H1 (cell line): ENCODE measurements at regions not wholly inside any gene's neighbourhood (a gene's known extent, or its start where the extent isn't known, plus 50 kb on each side); places are given as distances from the start of the nearest gene placed in this dataset.

Source experiments
- CTCF ChIA-PET: fragments of 300-600 bp; sonication (Branson Sonifier 250); formaldehyde crosslinking; loops from one replicate; lab custom pipeline; 2021; ENCODE audit not compliant: partially characterized antibody; lab: Charles Lee
- POLR2A ChIA-PET: fragments of 300-600 bp; sonication (Branson Sonifier 250); formaldehyde crosslinking; loops from one replicate; lab custom pipeline; 2021; ENCODE audit warnings: inconsistent platforms; ENCODE audit not compliant: partially characterized antibody; lab: Charles Lee
- DNase-seq, 2 experiments: peaks; one replicate each; pipeline versions ENCODE4 v3.0.0 to v3.0.0-alpha.2; 2010 to 2022; ENCODE audit warnings: low spot score in 2 of 2, low read depth in 1 of 2, mixed read lengths in 1 of 2
- FAIRE-seq: peaks from 2 replicates; lab custom pipeline; 2011; peaks lifted over from hg19 to GRCh38; lab: Jason Lieb, UNC
- H2AFZ ChIP-seq: 2 replicates; pipeline ENCODE4 v1.8.1; 2012; ENCODE audit warnings: low read length, inconsistent platforms
- H2AK5ac ChIP-seq: 2 replicates; pipeline ENCODE4 v1.6.1; 2013; ENCODE audit warnings: low read depth, low read length
- H2BK120ac ChIP-seq: replicated peaks from 2 replicates; pipeline ENCODE3; 2013; ENCODE audit warnings: low read depth, low read length, inconsistent platforms
- H2BK12ac ChIP-seq: 2 replicates; pipeline ENCODE4 v1.6.1; 2013; ENCODE audit warnings: low read depth, low read length
- H2BK15ac ChIP-seq: 2 replicates; pipeline ENCODE4 v1.6.1; 2013; ENCODE audit warnings: low read length
- H2BK20ac ChIP-seq: 2 replicates; pipeline ENCODE4 v1.6.1; 2013; ENCODE audit warnings: low read length
- H2BK5ac ChIP-seq: 2 replicates; pipeline ENCODE4 v1.6.1; 2013; ENCODE audit warnings: low read depth, low read length
- H3K14ac ChIP-seq: 2 replicates; pipeline ENCODE4 v1.6.1; 2013; ENCODE audit warnings: inconsistent platforms; ENCODE audit not compliant: insufficient read length
- H3K18ac ChIP-seq: 2 replicates; pipeline ENCODE4 v1.6.1; 2013; ENCODE audit warnings: low read length; ENCODE audit errors: extremely low read depth
- H3K23ac ChIP-seq: 2 replicates; pipeline ENCODE4 v1.6.1; 2013; ENCODE audit warnings: inconsistent platforms; ENCODE audit not compliant: insufficient read length
- H3K23me2 ChIP-seq: 2 replicates; pipeline ENCODE4 v1.6.1; 2013; ENCODE audit warnings: low read depth, low read length
- H3K27ac ChIP-seq: 2 replicates; pipeline ENCODE4 v1.6.1; 2011; ENCODE audit warnings: low read depth, low read length, inconsistent platforms
- H3K27me3 ChIP-seq, 4 experiments: replicated peaks in 1 of 4; 1 replicate in 1 of 4; 2 replicates in 3 of 4; pipeline versions ENCODE4 v1.6.1 to v1.8.1; 2011 to 2013; ENCODE audit warnings: low read length in 3 of 4, mild to moderate bottlenecking in 3 of 4, inconsistent platforms in 2 of 4, mixed read lengths in 2 of 4, moderate library complexity in 1 of 4; ENCODE audit not compliant: control insufficient read depth in 3 of 4, insufficient read depth in 3 of 4; ENCODE audit errors: extremely low read depth in 1 of 4
- H3K36me3 ChIP-seq, 4 experiments: 2 replicates each; pipeline versions ENCODE4 v1.6.1 to v1.8.1; 2011 to 2013; ENCODE audit warnings: mild to moderate bottlenecking in 4 of 4, low read length in 3 of 4, moderate library complexity in 2 of 4, control low read depth in 1 of 4, inconsistent platforms in 1 of 4; ENCODE audit not compliant: insufficient read depth in 4 of 4, control insufficient read depth in 2 of 4
- H3K4ac ChIP-seq: replicated peaks from 2 replicates; pipeline ENCODE3; 2013; ENCODE audit warnings: low read length, low read depth, mixed read lengths, inconsistent platforms; ENCODE audit not compliant: insufficient read length
- H3K4me1 ChIP-seq, 4 experiments: replicated peaks in 1 of 4; 1 replicate in 1 of 4; 2 replicates in 3 of 4; pipeline versions ENCODE4 v1.6.1 to v1.8.1; 2011 to 2013; ENCODE audit warnings: low read length in 3 of 4, inconsistent platforms in 2 of 4, mixed read lengths in 1 of 4; ENCODE audit not compliant: insufficient read depth in 4 of 4, control insufficient read depth in 3 of 4
- H3K4me2 ChIP-seq, 2 experiments: 2 replicates each; pipeline versions ENCODE4 v1.6.1 to v1.8.1; 2011 to 2013; ENCODE audit warnings: low read depth in 2 of 2, low read length in 2 of 2, control low read depth in 1 of 2, inconsistent platforms in 1 of 2, mild to moderate bottlenecking in 1 of 2; ENCODE audit not compliant: insufficient read depth in 1 of 2
- H3K4me3 ChIP-seq, 4 experiments: fragments of 200-600, 300-600 bp in 1 of 4; sonication (generic), shearing (Covaris generic), sonication (Bioruptor Twin) in 1 of 4; 2 replicates each; pipeline versions ENCODE4 v1.5.1 to v1.8.1; 2011 to 2016; ENCODE audit warnings: low read length in 4 of 4, low read depth in 3 of 4, control low read depth in 2 of 4, inconsistent platforms in 2 of 4, mild to moderate bottlenecking in 2 of 4, mixed read lengths in 1 of 4, moderate library complexity in 1 of 4; ENCODE audit not compliant: insufficient read depth in 2 of 4; ENCODE audit errors: extremely low read depth in 1 of 4
- H3K56ac ChIP-seq: replicated peaks from 2 replicates; pipeline ENCODE3; 2013; ENCODE audit warnings: low read depth, mild to moderate bottlenecking, mixed read lengths, low read length, inconsistent platforms; ENCODE audit not compliant: insufficient read length
- H3K79me1 ChIP-seq: 2 replicates; pipeline ENCODE4 v1.6.1; 2013; ENCODE audit warnings: low read depth, low read length, control low read depth
- H3K79me2 ChIP-seq, 2 experiments: 2 replicates each; pipeline versions ENCODE4 v1.6.1 to v1.8.1; 2012 to 2013; ENCODE audit warnings: low read length in 2 of 2, mild to moderate bottlenecking in 2 of 2, inconsistent platforms in 1 of 2; ENCODE audit not compliant: insufficient read depth in 2 of 2, control insufficient read depth in 1 of 2
- H3K9ac ChIP-seq, 4 experiments: replicated peaks in 1 of 4; 1 replicate in 1 of 4; 2 replicates in 3 of 4; pipeline versions ENCODE4 v1.6.1 to v1.8.1; 2011 to 2013; ENCODE audit warnings: low read depth in 3 of 4, low read length in 3 of 4, control low read depth in 2 of 4, mild to moderate bottlenecking in 2 of 4, moderate library complexity in 2 of 4, inconsistent platforms in 1 of 4; ENCODE audit errors: extremely low read depth in 1 of 4
- H3K9me3 ChIP-seq, 2 experiments: 2 replicates each; pipeline versions ENCODE4 v1.6.1 to v1.8.1; 2012 to 2013; ENCODE audit warnings: mild to moderate bottlenecking in 2 of 2, moderate library complexity in 2 of 2, control low read depth in 1 of 2, inconsistent platforms in 1 of 2, low read depth in 1 of 2, low read length in 1 of 2, mixed read lengths in 1 of 2; ENCODE audit not compliant: insufficient read depth in 2 of 2
- H4K20me1 ChIP-seq, 2 experiments: replicated peaks in 1 of 2; 2 replicates each; pipeline versions ENCODE3 to v1.8.1; 2011 to 2013; ENCODE audit warnings: inconsistent platforms in 2 of 2, low read length in 2 of 2, mild to moderate bottlenecking in 1 of 2; ENCODE audit not compliant: insufficient read depth in 2 of 2, control insufficient read depth in 1 of 2
- H4K5ac ChIP-seq: 2 replicates; pipeline ENCODE4 v1.6.1; 2013; ENCODE audit warnings: low read length, low read depth, mixed read lengths, inconsistent platforms; ENCODE audit not compliant: insufficient read length
- H4K8ac ChIP-seq: 2 replicates; pipeline ENCODE4 v1.8.0; 2013; ENCODE audit warnings: mild to moderate bottlenecking, moderate library complexity, low read length, inconsistent platforms; ENCODE audit not compliant: insufficient read depth; ENCODE audit errors: extremely low read depth
- H4K91ac ChIP-seq: replicated peaks from 2 replicates; pipeline ENCODE3; 2013; ENCODE audit warnings: low read length, mixed read lengths, inconsistent platforms; ENCODE audit not compliant: insufficient read length
- RAD21 ChIP-seq, 2 experiments: IDR thresholded peaks in 1 of 2; conservative IDR thresholded peaks in 1 of 2; 2 replicates each; pipeline ENCODE4 v1.6.1; 2011; ENCODE audit warnings: low read depth in 2 of 2, low read length in 2 of 2, improper control_type of control experiment in 1 of 2, inconsistent platforms in 1 of 2, mild to moderate bottlenecking in 1 of 2, moderate library complexity in 1 of 2
- RNF2 ChIP-seq: fragments of 200-900, 300-1000 bp; sonication (generic); IDR thresholded peaks from 2 replicates; pipeline ENCODE4 v1.7.1; 2016; ENCODE audit warnings: borderline replicate concordance, low read depth, mild to moderate bottlenecking, antibody characterized with exemption, low read length; ENCODE audit not compliant: poor library complexity, severe bottlenecking; ENCODE audit errors: missing control alignments
- WGBS, 2 experiments: shearing (Covaris generic) in 1 of 2; methylation state at CpG; one replicate each; pipeline versions ENCODE4 v1.1.6 to v1.1.7; 2013 to 2015; ENCODE audit warnings: low lambda C conversion rate in 2 of 2, mixed read lengths in 2 of 2, inconsistent platforms in 1 of 2, low coverage in 1 of 2, missing lambda C conversion rate in 1 of 2; ENCODE audit not compliant: insufficient replicate concordance in 2 of 2, insufficient coverage in 1 of 2, insufficient read length in 1 of 2; ENCODE audit errors: extremely low coverage in 1 of 2, missing lambda C conversion rate in 1 of 2; 5-methylcytosine and 5-hydroxymethylcytosine counted together
- TF ChIP-seq, protein P1 (sequence below): IDR thresholded peaks from 2 replicates; pipeline ENCODE4 v1.6.1; 2012; ENCODE audit warnings: inconsistent platforms

DNA sequence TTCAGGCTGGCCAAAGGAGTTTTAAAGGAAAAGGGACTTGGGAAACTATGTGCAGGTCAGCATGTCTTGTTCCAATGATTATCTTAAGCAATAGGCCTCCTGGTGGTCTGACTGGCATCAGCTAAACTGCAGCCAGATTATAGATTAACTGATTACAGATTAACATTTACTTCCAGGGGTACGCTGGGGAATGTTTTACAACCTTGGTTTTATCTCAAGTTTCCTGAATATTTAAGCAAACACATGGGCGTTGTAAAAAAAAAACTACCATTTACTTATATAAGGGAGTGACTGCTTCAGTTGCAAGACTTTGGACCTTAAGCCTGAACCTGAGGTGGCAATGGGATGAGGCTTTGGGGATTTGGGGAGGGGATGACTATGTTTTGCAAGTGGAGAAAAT, 600.6 kb upstream of the B3GALT2 start:
- no peak overlapping the region for H3K18ac ChIP-seq
- H4K5ac ChIP-seq = no peak overlapping the region
- H3K4me2 ChIP-seq = no peak overlapping the region
- H3K4me3 ChIP-seq = no peak overlapping the region
- no peaks in the 10 kb centered on the region for H3K23me2 ChIP-seq
- H3K79me1 ChIP-seq = no peaks in the 10 kb centered on the region
- no peak overlapping the region for H2BK120ac ChIP-seq
- H3K9me3 ChIP-seq = no peaks in the 10 kb centered on the region
- CTCF ChIA-PET = no interaction called here
- FAIRE-seq (no peak), DNase-seq (no peak)
- H3K79me2 ChIP-seq = no peaks in the 10 kb centered on the region
- no peak overlapping the region for H4K8ac ChIP-seq
- H4K20me1 ChIP-seq = no peaks in the 10 kb centered on the region
- no peak overlapping the region for H2AFZ ChIP-seq
- no peak overlapping the region for H4K91ac ChIP-seq
- H3K4ac ChIP-seq = no peak overlapping the region
- no peak overlapping the region for H3K56ac ChIP-seq
- H3K4me1 ChIP-seq = no peaks in the 10 kb centered on the region
- no peak overlapping the region for H2BK12ac ChIP-seq
- H3K14ac ChIP-seq = no peak overlapping the region
- no peak overlapping the region for H3K23ac ChIP-seq
- H3K27ac ChIP-seq = no peak overlapping the region
- POLR2A ChIA-PET = no interaction called here
- no peaks in the 10 kb centered on the region for H3K36me3 ChIP-seq
- H2BK5ac ChIP-seq = no peak overlapping the region
- TF ChIP-seq, protein P1, sequence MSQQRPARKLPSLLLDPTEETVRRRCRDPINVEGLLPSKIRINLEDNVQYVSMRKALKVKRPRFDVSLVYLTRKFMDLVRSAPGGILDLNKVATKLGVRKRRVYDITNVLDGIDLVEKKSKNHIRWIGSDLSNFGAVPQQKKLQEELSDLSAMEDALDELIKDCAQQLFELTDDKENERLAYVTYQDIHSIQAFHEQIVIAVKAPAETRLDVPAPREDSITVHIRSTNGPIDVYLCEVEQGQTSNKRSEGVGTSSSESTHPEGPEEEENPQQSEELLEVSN = no peak
- TF ChIP-seq RNF2 = no peak
- peak in 1 of 2 experiments; percentile 3; a peak in 1 of 4 replicates for TF ChIP-seq RAD21 (IDR thresholded peaks at IDR 0.05 in 1 of 2, conservative IDR thresholded peaks at IDR 0.05 in 1 of 2; ENCODE audit: low read depth in 2 of 2, low read length in 2 of 2)
- H2BK20ac ChIP-seq = no peak overlapping the region
- no peaks in the 10 kb centered on the region for H3K27me3 ChIP-seq
- H3K9ac ChIP-seq = no peak overlapping the region
- H2BK15ac ChIP-seq = no peak overlapping the region
- WGBS, 2 experiments = 100% methylated on average over 2 of the region's 2 CpGs; no CpG with 5 or more reads in 1 of the 2 experiments
- no peak overlapping the region for H2AK5ac ChIP-seq
